T-cell (primary cell): ENCODE measurements at regions not wholly inside any gene's neighbourhood (a gene's known extent, or its start where the extent isn't known, plus 50 kb on each side); places are given as distances from the start of the nearest gene placed in this dataset.

ENCODE experiments used
- ATAC-seq, 4 experiments: fragments of 200-7000 bp in 3 of 4; fragments of 150-1000 bp in 1 of 4; cut with Tn5 transposase; replicated peaks in 1 of 4; 1 replicate in 3 of 4; 2 replicates in 1 of 4; pipeline ENCODE4 v1.10.0; 2021; ENCODE audit warnings: moderate library complexity in 3 of 4, mild to moderate bottlenecking in 2 of 4, moderate number of reproducible peaks in 1 of 4
- CTCF ChIA-PET, 2 donors: fragments of 300-600 bp; sonication (Branson Sonifier 250); formaldehyde crosslinking; loops; one replicate each; lab custom pipeline; 2022; ENCODE audit warnings: antibody characterized with exemption in 2 of 2; lab: Charles Lee
- POLR2A ChIA-PET, 2 donors: fragments of 300-600 bp; sonication (Branson Sonifier 250); formaldehyde crosslinking; loops; one replicate each; lab custom pipeline; 2022; ENCODE audit warnings: antibody characterized with exemption in 2 of 2; lab: Charles Lee
- DNase-seq, 35 experiments: peaks; one replicate each; pipeline versions ENCODE4 v3.0.0 to v3.0.0-alpha.2; 2013 to 2023
- H3K27ac ChIP-seq: one replicate; pipeline ENCODE4 v1.5.1; 2013; ENCODE audit warnings: low read length
- H3K27me3 ChIP-seq, 2 experiments: replicated peaks in 1 of 2; 1 replicate in 1 of 2; 2 replicates in 1 of 2; pipeline versions ENCODE4 v1.6.1 to v1.7.0; 2013; ENCODE audit warnings: low read length in 1 of 2, mixed read lengths in 1 of 2; ENCODE audit not compliant: control insufficient read depth in 2 of 2, insufficient read depth in 2 of 2; ENCODE audit errors: extremely low read depth in 1 of 2
- H3K36me3 ChIP-seq, 2 donors: 1 replicate in 1 of 2; 2 replicates in 1 of 2; pipeline versions ENCODE4 v1.6.1 to v1.7.0; 2013; ENCODE audit warnings: low read length in 1 of 2; ENCODE audit not compliant: control insufficient read depth in 2 of 2, insufficient read depth in 1 of 2; ENCODE audit errors: extremely low read depth in 1 of 2
- H3K4me1 ChIP-seq, 2 experiments: 1 replicate in 1 of 2; 2 replicates in 1 of 2; pipeline versions ENCODE4 v1.6.1 to v1.7.0; 2013; ENCODE audit warnings: low read length in 2 of 2, mixed read lengths in 1 of 2; ENCODE audit not compliant: insufficient read depth in 2 of 2, control insufficient read depth in 1 of 2; ENCODE audit errors: extremely low read depth in 1 of 2
- H3K4me3 ChIP-seq, 2 donors: 1 replicate in 1 of 2; 2 replicates in 1 of 2; pipeline versions ENCODE4 v1.5.1 to v1.7.0; 2013; ENCODE audit warnings: mild to moderate bottlenecking in 2 of 2, low read length in 1 of 2, moderate library complexity in 1 of 2; ENCODE audit not compliant: control insufficient read depth in 1 of 2; ENCODE audit errors: extremely low read depth in 1 of 2
- H3K9me3 ChIP-seq: 2 replicates; pipeline ENCODE4 v1.7.0; 2013
- H3K27ac Mint-ChIP-seq, 2 donors: one replicate each; pipeline ENCODE4 v1.8.0; 2020 to 2021; ENCODE audit warnings: mild to moderate bottlenecking in 2 of 2, mixed read lengths in 2 of 2
- H3K27me3 Mint-ChIP-seq, 2 donors: one replicate each; pipeline ENCODE4 v1.8.0; 2021 to 2022; ENCODE audit warnings: mixed read lengths in 2 of 2
- H3K36me3 Mint-ChIP-seq: one replicate; pipeline ENCODE4 v1.8.0; 2021; ENCODE audit warnings: mixed read lengths
- H3K4me1 Mint-ChIP-seq, 3 donors: one replicate each; pipeline ENCODE4 v1.8.0; 2020 to 2022; ENCODE audit warnings: mixed read lengths in 3 of 3, mild to moderate bottlenecking in 1 of 3
- H3K4me3 Mint-ChIP-seq, 3 donors: one replicate each; pipeline ENCODE4 v1.8.0; 2020 to 2022; ENCODE audit warnings: mild to moderate bottlenecking in 3 of 3, mixed read lengths in 3 of 3, moderate library complexity in 3 of 3
- H3K9me3 Mint-ChIP-seq, 3 donors: one replicate each; pipeline ENCODE4 v1.8.0; 2020 to 2022; ENCODE audit warnings: mixed read lengths in 3 of 3
- WGBS: methylation state at CpG from one replicate; pipeline ENCODE4 v1.1.5; 2013; ENCODE audit warnings: missing lambda C conversion rate; ENCODE audit not compliant: insufficient coverage; 5-methylcytosine and 5-hydroxymethylcytosine counted together

DNA sequence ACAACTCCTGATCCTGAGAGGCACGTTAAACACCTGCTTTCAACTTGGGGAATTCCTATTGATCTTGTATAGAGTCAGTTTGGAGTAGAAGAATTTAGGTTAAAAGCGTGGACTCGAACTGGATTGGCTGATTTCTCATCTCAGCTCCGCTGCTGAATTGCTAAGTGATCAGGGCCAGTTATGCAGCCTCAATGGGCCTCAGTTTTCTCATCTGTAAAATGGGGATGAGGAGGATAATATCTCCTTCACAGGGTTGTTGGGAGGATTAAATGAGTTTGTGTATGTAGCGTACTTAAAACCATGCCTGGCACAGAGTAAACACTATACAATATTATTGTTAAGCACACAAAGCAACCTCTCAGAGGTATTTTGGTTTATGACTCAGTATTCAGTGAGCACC lies 53.2 kb upstream of the HEPHL1 start:
- H3K4me3 ChIP-seq = no peak overlapping the region
- H3K4me1 ChIP-seq = no peaks in the 10 kb centered on the region
- H3K9me3 Mint-ChIP-seq = no peaks in the 10 kb centered on the region
- no peaks in the 10 kb centered on the region for H3K36me3 ChIP-seq
- POLR2A ChIA-PET = no interaction called here
- no peak overlapping the region for H3K27ac ChIP-seq
- ATAC-seq (no peak), DNase-seq (no peak)
- peaks cover 0 to 8% of the 10 kb centered on the region in 2 donors for H3K27me3 Mint-ChIP-seq
- no peak overlapping the region for H3K4me3 Mint-ChIP-seq
- H3K27ac Mint-ChIP-seq = no peak overlapping the region
- no peaks in the 10 kb centered on the region for H3K36me3 Mint-ChIP-seq
- H3K9me3 ChIP-seq = no peaks in the 10 kb centered on the region
- H3K4me1 Mint-ChIP-seq = no peaks in the 10 kb centered on the region
- H3K27me3 ChIP-seq = peaks cover 0 to 3% of the 10 kb centered on the region in 2 experiments
- 73% methylated on average over 4 of the region's 5 CpGs for WGBS
- CTCF ChIA-PET = no interaction called here

DNA sequence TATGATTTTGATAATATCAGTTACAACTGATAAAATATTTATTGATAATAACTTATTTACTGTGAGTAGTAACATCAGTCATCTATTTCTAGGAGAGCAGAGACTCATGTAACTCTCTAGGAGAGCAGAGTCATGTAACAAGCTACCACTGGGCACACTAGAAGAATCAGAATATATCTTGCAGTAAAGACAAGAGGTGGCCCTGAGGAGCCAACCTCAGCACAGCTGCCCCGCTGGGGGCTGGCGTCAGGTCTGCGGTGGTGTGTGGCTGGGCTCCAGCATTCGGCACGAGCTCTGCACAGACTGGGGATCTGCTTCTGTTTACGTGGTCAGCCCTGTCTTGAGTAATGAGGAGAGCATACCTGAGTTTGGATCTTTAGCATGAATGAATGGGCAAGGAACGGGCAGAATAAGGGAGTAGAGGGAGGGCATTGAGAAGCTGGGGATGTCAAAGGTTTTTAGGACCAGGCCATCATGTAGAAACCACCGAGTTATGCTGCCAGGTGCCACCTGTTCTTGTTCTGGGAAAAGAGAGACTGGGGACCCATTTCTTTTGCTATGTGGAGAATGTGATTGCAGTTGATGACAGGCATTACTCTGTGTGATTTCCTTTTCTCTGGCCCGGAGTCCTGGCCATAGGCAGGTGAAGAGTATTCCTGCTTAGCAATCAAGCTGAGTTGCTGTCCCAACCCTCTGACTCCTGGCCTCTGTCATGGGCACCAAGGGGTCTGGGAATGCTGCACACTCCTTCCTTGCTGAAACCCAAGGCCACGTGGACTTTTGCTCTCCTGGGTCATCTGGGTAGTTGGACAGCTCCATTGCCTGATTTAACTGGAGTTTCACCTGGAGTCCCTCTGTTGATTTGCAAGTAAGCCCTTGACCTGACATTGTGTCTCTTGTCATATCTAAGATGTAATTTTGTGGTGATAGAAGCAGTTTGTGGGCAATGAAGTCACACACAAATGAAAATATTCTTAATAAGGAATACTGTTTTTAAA lies 50.9 kb upstream of the HEPHL1 start:
- Mint-ChIP-seq H3K27me3 (peaks cover 3 to 14% of the 10 kb centered on the region in 2 donors), H3K36me3 (no peaks in the 10 kb centered on the region), H3K4me1 (no peaks in the 10 kb centered on the region), H3K4me3 (no peak overlapping the region), H3K27ac (no peak overlapping the region), H3K9me3 (peaks cover 0 to 3% (median 0%) of the 10 kb centered on the region in 3 donors)
- DNase-seq (no peak), ATAC-seq (no peak)
- peaks cover 0 to 2% of the 10 kb centered on the region in 2 experiments for H3K27me3 ChIP-seq
- no peak overlapping the region for H3K4me3 ChIP-seq
- POLR2A ChIA-PET = no interaction called here
- no peaks in the 10 kb centered on the region for H3K36me3 ChIP-seq
- CTCF ChIA-PET = interaction anchor here in 1 of 2 donors (0.7 kb wide), 1 partner anchor 19 kb away, joined by 3 read pairs; no protein-coding TSS in a partner anchor
- 79% methylated on average over 6 of the region's 10 CpGs for WGBS
- no peak overlapping the region for H3K27ac ChIP-seq
- no peaks in the 10 kb centered on the region for H3K9me3 ChIP-seq
- no peaks in the 10 kb centered on the region for H3K4me1 ChIP-seq
